GM18867 (cell line): ENCODE measurements at regions not wholly inside any gene's neighbourhood (a gene's known extent, or its start where the extent isn't known, plus 50 kb on each side); places are given as distances from the start of the nearest gene placed in this dataset.
"Not testable (repeated sequence)": the region's sequence is repeated elsewhere in the genome, so short reads cannot be mapped to it uniquely, and the experiment has no call there.

Source experiments
- ATAC-seq: cut with Tn5 transposase; IDR thresholded peaks from one replicate; pipeline ENCODE4 v1.9.1; 2021; ENCODE audit warnings: mild to moderate bottlenecking, moderate library complexity; ENCODE audit not compliant: unreplicated experiment

DNA sequence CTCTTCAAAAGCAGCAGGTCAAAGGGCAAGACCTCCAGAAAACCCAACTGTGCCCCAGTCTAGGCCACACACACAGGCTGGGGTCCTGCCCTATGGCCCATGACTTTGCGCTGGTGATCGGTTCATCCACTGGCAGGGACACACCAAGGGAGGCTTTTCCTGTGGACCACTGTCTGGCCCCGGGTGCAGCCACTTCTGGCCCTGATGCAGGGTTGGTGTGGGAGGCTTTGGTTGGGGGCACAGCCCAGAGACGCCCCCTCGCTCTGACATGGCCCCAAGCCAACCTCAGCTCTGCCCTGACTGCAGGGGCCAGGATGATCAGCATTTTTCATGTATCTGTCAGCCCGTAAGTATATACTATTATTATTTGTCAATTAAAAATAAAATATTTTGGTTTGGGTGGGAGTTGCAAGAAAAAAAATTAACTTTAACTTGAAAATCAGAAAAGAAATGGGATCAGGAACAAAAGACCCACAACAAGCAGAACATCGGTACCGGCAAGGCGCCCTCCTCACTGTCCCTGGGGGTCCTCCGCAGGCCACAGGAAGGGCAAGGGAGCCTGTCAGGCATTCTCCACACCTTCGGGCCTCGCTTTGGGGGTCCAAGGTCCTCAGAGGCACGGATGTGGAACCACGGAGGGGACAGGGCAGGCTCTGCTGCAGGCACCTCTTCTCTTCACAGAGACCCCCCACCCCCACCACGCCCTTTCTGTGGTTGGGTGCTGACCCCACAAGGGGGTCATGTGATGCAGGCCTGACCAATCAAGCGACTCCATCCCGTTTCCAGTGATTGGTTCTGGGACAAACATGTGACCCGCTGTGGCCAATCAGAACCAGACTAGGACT is 181.5 kb upstream of the SFSWAP start:
- ATAC-seq: no peak

DNA sequence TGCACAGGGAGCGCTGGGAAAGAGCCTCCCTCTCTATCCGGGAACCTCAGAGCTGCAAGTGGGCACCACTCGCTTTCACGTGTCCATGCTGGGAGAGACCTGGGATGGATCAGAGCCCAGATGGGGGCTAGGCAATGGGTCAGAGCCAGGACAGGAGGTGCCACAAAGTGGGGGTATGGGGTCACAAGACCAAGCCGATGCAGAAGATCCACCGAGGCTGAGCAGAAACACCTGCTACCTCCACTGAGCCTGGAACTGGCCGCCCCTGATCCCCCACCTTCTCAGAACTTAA is 180.9 kb upstream of the SFSWAP start:
- no peak for ATAC-seq

DNA sequence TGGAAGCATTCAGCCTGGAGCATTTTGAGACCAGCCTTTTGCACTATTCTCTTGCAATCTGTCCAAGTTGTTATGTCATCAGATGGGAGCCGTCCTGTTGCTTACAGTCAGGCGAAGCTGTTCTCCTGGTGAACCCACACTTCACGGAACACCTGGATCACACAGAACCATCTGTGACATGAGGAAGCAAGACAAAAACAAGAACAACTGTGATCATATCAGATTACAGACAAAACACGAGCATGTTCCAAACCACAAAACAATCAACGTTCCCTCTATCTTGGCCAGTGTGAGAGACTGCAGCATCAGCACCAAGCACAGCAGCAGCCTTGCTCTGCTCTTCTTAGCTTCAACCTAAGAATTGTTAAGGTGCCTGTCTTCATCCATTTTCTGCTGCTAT is 180.5 kb upstream of the SFSWAP start:
- no peak for ATAC-seq

DNA sequence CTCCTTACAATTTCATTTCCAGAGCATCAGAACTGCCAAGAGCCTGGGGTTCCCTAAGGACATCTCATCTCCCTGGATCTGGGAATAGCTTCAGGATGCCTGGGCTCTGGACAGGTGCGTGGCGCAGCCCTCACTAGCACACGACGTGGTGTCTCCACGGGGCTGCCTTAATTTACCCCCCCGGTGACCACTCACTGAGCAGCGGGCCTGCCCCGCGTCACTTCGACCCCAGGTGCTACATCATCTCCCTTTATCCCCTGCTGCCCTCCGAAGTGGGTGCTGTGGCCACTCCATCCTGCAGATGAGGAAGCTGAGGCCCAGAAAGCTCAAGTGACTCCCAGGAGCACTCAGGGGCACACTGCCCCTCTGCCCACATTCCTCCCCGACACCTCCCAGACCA is 177.8 kb upstream of the SFSWAP start:
- ATAC-seq: no peak

DNA sequence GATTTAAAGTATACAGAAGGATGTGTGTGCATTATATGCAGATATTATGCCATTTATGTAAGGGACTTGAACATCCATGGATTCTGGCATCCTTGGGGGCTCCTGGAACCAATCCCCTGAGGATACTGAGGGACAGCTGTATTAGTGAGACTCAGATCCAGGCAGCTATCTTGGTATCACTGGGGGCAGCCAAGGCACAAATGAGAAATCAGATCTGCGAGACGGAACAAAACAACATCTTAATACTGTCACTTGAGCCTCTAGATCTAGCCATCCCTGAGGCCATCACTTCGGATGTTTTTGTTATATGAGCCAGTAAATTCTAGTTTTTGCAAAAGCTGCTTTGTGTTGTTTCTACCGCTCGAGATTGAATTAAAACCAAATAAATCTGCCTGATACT is 175.1 kb upstream of the SFSWAP start:
- ATAC-seq: no peak

DNA sequence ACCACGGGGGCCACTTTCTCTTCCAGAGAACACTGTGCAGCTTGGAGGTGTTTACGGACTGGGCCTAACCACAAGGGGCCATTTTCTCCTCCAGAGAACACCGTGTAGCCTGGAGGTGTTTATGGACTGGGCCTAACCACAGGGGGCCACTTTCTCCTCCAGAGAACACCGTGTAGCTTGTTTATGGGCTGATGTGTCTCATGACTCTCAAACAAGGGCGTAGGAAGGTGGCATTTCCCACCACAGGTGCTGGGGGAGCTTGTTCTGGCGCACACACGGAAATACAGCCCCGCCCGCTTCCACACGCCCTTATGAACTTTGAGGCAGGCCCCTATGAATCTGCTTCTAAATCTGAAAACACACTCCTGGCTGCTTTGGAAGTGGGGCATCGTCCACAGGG is 174.6 kb upstream of the SFSWAP start:
- ATAC-seq: no peak

DNA sequence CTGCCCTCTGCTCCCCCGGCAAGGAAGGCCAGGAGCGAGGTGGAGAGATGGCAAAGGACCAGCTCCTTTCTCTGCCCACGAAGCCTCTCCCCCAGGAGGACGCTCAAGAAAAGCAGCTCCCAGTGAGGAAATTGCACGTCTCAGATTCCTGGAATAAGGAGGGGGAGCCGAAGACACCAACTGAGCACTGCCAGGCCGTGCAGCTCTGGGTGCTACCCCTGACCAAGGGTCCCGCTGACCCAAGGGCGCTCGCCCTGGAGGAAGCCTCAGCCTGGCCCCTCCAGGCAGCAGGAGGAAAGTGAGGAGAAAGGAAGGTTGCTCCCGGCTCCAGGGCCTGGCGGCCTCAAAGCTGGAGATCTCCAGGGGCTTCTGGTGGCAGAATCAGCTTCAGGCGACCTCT is 174.1 kb upstream of the SFSWAP start:
- ATAC-seq: no peak

DNA sequence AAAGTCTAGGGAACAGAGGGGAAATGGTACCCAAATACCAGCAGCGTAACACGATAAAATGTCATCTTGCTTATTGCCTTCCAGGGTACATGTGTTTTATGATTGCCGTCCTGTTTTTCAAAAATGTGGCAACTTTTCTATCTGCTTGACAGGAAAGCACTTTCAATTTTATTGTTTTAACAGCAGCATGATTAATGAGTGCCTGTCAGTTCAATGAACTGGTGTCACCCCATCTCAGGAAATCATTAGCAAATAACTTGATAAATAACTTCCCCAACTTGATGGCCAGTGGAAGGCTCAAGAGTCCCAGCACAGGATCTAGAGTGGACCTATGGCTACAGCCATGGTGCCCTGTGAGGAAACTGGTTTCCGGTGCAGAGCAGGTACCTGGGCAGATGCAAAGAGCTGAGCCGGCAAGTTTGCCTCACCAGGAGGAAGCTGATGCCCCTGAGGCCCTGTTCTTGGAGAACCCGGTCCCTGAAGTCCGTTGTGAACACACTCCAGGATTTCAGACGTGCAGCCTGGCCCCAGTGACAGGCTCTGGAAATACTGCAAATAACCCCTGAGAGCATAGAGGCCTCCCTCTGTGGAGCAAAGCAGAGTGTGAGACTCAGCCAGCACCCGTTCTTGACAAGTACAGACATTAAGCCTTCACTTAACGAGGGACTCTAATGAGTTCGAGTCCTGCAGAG is 173.5 kb upstream of the SFSWAP start:
- no peak for ATAC-seq

DNA sequence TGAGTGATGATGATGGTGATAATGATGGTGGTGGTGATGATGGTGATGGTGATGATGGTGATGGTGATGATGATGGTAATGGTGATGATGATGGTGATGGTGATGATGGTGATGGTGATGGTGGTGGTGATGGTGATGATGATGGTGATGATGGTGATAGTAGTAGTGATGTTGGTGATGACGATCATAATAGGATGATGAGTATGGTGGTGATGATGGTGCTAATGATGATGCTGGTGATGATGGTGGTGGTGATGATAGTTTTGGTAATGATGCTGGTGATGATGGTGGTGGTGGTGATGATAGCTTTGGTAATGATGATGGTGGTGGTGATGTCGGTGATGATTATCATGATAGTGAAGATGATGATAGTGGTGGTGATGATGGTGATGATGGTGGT is 171.5 kb upstream of the SFSWAP start:
- ATAC-seq: no peak

DNA sequence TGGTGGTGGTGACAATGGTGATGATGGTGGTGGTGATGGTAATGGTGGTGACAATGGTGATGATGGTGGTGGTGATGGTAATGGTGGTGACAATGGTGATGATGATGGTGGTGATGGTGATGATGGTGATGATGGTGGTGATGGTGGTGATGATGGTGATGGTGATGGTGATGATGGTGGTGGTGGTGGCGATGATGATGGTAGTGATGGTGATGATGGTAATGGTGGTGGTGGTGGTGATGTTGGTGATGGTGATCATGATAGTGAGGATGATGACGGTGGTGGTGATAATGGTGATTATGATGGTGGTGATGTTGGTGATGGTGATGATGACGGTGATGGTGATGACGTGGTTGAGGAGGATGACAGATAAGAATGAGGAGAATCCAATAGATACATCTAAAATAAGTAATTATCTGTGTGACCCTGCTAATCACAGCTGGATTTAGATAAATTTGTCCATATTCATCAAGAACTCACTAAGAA is 170.7 kb upstream of the SFSWAP start:
- no peak for ATAC-seq

DNA sequence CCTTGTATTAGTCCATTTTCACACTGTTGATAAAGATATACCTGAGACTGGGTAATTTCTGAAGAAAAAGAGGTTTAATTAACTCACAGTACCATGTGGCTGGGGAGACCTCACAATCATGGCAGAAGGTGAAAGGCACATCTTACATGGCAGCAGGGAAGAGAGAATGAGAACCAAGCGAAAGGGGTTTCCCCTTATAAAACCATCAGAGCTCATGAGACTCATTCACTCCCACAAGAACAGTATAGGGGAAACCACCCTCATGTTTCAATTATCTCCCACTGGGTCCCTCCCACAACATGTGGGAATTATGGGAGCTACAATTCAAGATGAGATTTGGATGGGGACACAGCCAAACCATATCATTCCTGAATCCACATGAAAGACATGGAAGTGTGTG is 169.4 kb upstream of the SFSWAP start:
- ATAC-seq: not testable (repeated sequence)

DNA sequence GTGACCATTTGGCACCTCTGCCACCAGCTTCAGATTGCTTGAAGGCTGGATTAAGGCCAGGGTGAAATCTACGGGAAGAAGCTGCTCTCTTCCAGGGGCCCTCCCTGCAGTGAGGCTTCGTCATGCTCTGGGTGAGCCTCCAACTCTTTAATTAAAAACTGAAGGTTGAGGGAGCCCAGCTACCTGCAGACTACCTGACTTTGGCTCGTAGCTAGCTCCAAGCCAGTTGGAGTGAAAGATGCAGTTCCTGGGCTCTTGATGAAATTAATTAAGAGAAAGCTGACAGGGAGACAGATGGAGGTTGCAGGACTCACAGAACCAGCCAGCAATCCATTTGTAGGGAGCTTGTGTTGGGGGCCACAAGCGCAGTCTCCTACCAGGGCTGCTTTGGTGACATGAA is 168.5 kb upstream of the SFSWAP start:
- ATAC-seq: no peak

DNA sequence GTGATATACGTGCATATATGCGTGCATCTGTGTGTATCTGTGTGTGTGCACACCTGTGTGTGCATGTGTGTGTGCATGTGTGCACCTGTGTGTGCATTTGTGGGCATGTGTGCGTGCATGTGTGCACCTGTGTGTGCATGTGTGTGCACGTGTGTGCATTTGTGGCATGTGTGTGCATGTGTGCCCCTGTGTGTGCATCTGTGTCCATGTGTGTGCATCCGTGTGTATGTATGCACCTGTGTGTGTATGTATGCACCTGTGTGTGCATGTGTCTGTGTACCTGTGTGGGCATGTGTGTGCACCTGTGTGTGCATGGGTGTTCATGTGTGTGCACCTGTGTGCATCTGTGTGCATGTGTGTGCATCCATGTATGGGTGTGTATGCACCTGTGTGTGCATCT is 167.8 kb upstream of the SFSWAP start:
- ATAC-seq: no peak

DNA sequence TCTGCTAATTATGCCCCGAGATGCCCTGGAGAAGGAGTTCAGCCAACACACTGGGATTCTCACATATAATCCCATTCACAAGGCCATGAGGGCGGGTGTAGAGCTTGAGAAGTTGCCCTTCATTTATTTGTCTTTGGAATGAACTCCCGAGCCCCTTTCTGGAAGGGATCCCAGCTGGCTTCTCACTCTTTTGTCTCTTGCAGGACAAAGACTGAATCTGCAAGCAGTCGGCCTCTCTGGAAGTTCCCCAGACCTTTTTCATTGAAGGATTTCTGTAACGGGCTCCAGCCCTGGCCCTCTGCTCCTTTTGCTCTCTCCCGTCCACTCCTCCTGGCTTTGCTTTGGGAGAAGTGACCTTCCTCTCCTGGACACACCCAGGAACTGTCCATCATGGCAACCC is 163.3 kb upstream of the SFSWAP start:
- no peak for ATAC-seq

DNA sequence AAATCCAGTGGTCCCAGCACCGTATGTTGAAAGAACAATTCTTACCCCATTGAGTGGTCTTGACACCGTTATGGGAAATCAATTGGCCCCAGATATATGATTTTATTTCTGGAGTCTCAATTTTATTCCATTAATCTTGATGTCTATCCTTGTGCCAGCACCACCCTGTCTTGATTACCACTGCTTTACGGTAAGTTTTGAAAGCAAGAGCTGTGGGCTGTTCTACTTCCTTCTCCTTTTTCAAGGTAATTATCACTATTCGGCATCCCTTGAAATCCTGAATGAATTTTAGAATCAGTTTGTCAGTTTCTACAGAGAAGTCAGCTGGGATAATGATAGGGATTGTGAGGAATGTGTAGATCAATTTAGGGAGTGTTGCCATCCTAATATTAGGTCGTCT is 160.8 kb upstream of the SFSWAP start:
- ATAC-seq: no peak

DNA sequence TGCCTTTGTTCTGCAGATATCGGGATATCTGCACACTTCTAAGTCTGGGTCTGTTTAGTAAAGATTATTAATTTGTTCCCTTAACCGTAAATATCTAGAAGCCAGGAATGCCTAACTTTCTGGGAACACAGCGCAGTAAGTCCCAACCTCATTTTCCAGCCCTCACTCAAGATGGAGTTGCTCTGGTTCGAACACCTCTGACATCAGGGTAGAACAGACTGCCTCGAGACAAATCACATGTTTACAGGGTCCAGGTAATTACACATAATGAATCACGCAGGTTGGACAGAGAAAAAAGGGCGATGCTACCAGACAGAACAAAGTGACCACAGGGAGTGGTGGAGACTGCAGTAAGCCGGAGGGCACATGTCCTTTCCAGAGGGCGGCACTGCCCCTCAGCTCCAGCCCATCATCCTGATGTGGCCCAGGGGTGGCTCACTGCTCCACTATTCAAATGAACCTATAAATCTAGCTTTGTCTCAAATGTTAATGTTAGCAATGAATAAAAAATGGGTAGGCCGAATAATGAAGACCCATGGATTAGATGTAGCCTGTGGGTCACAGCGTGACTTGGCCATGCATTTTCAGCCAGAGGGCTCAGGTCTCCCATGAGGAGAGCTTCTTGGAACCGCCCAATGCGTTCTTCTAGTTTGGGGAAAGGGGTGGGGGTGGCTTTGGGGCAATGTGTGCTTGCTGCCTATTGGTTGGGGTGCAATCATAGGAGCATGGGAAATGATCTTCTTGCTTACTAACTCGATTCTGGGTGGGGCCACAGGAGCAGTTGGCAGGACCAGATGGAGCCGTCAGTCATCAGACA is 159.0 kb upstream of the SFSWAP start:
- ATAC-seq: no peak

DNA sequence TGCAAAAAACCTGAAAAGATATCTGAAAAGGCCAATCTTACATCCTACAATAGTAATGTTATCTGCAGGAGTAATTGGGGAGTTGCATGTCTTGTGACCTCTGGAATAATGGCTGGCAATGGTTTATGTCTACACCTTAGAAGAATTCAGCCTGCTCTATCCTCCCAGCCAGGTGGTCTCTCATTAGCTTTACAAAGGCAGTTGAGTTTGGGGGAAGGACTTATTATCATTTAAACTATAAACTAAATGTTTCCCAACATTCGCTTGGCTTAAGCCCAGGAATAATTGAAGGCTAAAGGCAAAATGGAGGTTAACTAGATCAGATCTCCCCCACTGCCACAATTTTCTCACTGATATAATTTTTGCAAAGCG is 158.4 kb upstream of the SFSWAP start:
- ATAC-seq: no peak

DNA sequence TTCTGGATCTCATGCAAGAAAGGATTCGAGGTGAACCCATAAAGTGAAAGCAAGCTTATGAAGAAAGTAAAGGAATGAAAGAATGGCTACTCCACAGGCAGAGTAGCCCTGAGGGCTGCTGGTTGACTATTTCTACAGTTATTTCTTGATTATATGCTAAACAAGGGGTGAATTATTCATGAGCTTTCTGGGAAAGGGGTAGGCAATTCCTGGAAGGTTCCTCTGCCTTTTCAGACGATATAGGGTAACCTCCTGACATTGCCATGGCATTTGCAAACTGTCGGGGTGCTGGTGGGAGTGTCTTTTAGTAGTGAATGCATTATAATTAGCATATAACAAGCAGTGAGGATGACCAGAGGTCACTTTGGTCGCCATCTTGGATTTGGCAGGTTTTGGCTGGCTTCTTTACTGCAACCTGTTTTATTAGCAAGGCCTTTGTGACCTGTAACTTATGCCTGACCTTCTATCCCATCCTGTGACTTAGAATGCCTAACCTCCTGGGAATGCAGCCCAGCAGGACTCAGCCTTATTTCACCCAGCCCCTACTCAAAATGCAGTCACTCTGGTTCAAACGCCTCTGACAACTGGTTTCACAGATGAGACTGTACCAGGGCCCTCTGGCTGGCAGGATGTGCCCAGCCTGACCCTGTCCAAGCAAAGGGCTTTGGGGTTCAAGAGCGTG is 157.7 kb upstream of the SFSWAP start:
- no peak for ATAC-seq

DNA sequence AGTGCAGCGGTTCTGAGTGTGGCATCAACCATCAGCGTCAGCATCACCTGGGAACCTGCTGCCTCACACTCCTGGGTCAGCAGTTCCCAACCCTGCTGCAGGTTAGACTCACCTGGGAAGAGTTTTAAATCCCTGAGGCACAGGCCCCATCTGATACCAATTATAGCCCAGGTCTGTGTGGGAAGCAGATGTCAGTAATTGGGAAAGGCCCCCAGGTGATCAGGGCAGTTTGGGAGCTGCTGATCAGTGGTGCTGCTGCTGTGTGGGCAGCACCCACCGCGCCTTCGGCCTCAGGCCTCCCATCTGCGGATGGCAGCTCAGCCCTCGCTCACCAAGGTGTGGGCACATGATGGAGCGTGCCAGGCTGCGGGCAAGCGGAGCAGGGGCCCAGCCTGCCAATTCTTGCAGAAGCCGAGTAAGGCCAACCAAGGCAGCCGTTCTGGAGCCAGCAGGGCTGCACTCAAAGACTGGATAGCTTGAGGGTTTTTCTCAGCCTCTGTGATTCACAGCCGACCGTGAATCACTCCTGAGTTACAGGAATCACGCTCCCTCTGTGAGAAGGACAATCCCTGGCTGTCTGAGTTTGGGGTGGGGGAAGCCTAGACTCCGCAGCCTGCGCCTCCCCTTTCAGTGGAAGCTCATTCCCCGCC is 155.6 kb upstream of the SFSWAP start:
- ATAC-seq: no peak

DNA sequence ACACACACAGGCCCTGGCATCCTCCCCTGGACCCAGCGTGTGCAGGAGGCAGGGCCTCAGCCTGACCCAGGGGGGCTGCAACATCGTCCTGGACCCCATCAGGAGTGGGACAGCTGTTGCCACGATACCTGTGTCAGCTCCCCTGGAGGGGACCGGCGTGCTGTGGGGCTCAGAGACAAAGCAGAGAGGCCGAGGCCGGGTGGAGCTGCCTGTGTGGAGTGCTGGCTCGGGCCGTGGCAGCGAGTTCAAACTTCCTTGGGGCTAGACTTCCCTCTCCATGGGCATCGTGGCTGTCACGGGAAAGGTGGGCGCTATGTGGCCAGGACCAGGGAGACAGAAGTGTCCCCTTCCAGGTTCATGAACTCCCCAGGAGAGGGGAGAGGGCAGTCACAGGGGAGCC is 155.0 kb upstream of the SFSWAP start:
- ATAC-seq: no peak
